Prostate gland (tissue), 2 donors: ENCODE measurements at regions not wholly inside any gene's neighbourhood (a gene's known extent, or its start where the extent isn't known, plus 50 kb on each side); places are given as distances from the start of the nearest gene placed in this dataset.

Experiments
- DNase-seq: peaks from one replicate; pipeline ENCODE4 v3.0.0-alpha.2; 2019; ENCODE audit warnings: low spot score
- H3K27ac ChIP-seq, 2 donors: fragments of 200-600 bp; sonication (generic); 2 replicates each; pipeline ENCODE4 v1.5.1; 2017 to 2019
- H3K27me3 ChIP-seq: fragments of 200-600 bp; sonication (generic); replicated peaks from 2 replicates; pipeline ENCODE4 v1.5.1; 2019; ENCODE audit not compliant: insufficient read depth
- H3K36me3 ChIP-seq, 2 donors: fragments of 200-600 bp; sonication (generic); 1 replicate in 1 of 2; 2 replicates in 1 of 2; pipeline versions ENCODE4 v1.5.1 to v1.8.1; 2017 to 2019
- H3K4me1 ChIP-seq: fragments of 200-600 bp; sonication (generic); replicated peaks from 2 replicates; pipeline ENCODE4 v1.5.1; 2019
- H3K4me3 ChIP-seq, 2 donors: fragments of 200-600 bp; sonication (generic); 2 replicates each; pipeline ENCODE4 v1.5.1; 2017 to 2019
- H3K9me3 ChIP-seq: fragments of 200-600 bp; sonication (generic); 2 replicates; pipeline ENCODE4 v1.5.1; 2017
- POLR2A ChIP-seq: fragments of 450-650 bp; IDR thresholded peaks from one replicate; pipeline ENCODE4 v1.6.1; 2016; ENCODE audit warnings: antibody characterized with exemption, mild to moderate bottlenecking
- POLR2AphosphoS5 ChIP-seq: sonication (generic); formaldehyde crosslinking; IDR thresholded peaks from one replicate; pipeline ENCODE4 v1.6.1; 2017; ENCODE audit warnings: antibody characterized with exemption
- WGBS: methylation state at CpG from one replicate; pipeline ENCODE4 v1.1.5; 2018; 5-methylcytosine and 5-hydroxymethylcytosine counted together
- intact Hi-C: fragments of 100-400 bp; cut with DNase I; formaldehyde crosslinking; loops from one replicate; pipeline ENCODE4 v1.14.2; 2022
- TF ChIP-seq, protein P1 (sequence below), 4 experiments: fragments of 200-600 bp in 2 of 4; fragments of 450-650 bp in 2 of 4; sonication (generic) in 2 of 4; IDR thresholded peaks; 1 replicate in 3 of 4; 2 replicates in 1 of 4; pipeline ENCODE4 v1.5.1; 2016 to 2019; ENCODE audit warnings: antibody characterized with exemption in 4 of 4, mild to moderate bottlenecking in 2 of 4, moderate library complexity in 2 of 4

DNA sequence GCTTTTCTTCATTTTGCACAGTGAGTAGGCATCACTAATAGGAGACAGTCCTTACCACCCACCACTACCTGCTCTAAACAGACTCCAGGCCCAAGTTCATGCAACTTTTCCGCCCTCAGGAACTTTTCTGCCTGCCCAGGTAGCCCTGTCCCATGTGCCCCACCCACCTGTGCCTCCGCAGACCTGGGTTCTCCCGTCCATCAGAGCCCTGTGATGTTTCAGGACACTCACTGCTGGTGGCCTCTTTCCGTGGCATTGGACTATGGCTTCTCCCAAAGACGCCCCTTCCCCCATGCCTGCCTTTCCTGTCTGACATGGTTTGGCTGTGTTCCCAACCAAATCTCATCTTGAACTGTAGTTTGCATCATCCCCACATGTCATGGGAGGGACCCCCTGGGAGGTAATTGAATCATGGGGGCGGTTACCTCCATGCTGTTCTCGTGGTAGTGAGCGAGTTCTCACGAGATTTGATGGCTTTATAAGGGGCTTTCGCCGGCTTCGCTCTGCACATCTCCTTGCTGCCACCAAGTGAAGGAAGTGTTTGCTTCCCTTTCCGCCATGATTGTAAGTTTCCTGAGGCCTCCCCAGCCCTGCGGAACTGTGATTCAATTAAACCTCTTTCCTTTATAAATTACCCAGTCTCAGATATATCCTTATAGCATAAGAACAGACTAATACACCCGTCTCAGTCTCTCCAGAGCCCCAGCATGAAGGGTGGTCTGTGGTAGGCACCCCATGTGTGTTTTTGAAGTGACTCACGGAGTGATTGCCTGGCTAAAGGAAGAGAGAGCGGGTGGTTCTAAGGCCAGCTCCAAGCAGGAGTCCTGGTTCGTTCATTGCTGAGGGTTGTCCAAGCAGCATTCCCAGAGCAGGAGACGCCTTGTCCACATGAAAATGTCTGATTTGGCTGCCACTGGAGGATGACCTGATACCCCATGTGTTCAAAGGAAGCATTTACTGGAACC is 86.0 kb upstream of the ZBTB40 start:
- 85% methylated on average over 19 of the region's 19 CpGs for WGBS
- Histone ChIP-seq H3K27me3 (no peaks in the 10 kb centered on the region), H3K9me3 (no peaks in the 10 kb centered on the region), H3K4me1 (no peaks in the 10 kb centered on the region), H3K27ac (no peak overlapping the region), H3K4me3 (no peak overlapping the region), H3K36me3 (no peaks in the 10 kb centered on the region)
- intact Hi-C loops: no loop called here
- TF ChIP-seq POLR2AphosphoS5 (no peak), POLR2A (no peak)
- TF ChIP-seq, protein P1, sequence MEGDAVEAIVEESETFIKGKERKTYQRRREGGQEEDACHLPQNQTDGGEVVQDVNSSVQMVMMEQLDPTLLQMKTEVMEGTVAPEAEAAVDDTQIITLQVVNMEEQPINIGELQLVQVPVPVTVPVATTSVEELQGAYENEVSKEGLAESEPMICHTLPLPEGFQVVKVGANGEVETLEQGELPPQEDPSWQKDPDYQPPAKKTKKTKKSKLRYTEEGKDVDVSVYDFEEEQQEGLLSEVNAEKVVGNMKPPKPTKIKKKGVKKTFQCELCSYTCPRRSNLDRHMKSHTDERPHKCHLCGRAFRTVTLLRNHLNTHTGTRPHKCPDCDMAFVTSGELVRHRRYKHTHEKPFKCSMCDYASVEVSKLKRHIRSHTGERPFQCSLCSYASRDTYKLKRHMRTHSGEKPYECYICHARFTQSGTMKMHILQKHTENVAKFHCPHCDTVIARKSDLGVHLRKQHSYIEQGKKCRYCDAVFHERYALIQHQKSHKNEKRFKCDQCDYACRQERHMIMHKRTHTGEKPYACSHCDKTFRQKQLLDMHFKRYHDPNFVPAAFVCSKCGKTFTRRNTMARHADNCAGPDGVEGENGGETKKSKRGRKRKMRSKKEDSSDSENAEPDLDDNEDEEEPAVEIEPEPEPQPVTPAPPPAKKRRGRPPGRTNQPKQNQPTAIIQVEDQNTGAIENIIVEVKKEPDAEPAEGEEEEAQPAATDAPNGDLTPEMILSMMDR (IDR thresholded peaks at IDR 0.05): no peak
- DNase-seq: no peak

DNA sequence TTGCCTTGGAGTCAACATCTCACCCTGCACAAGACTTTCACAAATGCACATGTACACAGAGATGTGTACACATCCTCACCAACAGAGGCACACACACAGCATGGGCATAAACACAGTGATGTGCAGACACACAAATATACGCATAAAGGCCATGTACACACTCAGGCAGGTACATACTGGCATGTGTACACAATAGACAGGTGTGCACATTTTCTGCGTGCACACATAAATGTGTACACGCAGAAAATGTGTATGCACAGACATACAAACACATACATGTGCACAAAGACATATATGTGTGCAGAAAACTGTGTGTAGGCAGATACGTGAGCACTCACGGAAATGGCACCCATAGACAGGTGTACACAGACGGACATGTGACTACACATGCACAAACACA is 85.3 kb upstream of the ZBTB40 start:
- H3K4me1 ChIP-seq: no peaks in the 10 kb centered on the region
- no peak for DNase-seq
- H3K4me3 ChIP-seq: no peak overlapping the region
- no peaks in the 10 kb centered on the region for H3K27me3 ChIP-seq
- intact Hi-C loops: no loop called here
- H3K36me3 ChIP-seq: no peaks in the 10 kb centered on the region
- TF ChIP-seq, protein P1 (IDR thresholded peaks at IDR 0.05): no peak
- no peak for TF ChIP-seq POLR2AphosphoS5
- no peak for TF ChIP-seq POLR2A
- WGBS: 89% methylated on average over 6 of the region's 6 CpGs
- H3K9me3 ChIP-seq: no peaks in the 10 kb centered on the region
- H3K27ac ChIP-seq: no peak overlapping the region

DNA sequence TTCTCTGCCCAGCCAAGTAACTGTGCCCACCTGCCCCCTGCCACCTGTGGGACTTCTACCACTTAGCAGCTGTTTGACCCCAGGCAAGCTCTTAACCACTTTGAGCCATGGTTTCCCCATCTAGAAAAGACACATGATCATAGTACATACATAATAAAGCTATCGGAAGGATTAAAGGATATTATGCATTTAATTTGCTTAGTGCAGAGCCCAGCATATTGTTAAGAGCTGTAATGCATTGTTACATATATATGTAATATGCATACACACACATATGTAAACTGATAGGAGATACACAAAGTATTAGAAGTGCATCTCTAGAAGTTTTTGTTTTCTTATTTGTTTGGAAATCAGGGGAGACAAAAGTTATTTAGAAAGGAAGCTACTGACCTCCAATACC is 83.5 kb upstream of the ZBTB40 start:
- Histone ChIP-seq H3K27me3 (no peaks in the 10 kb centered on the region), H3K4me1 (no peaks in the 10 kb centered on the region), H3K36me3 (no peaks in the 10 kb centered on the region), H3K9me3 (no peaks in the 10 kb centered on the region), H3K4me3 (no peak overlapping the region), H3K27ac (no peak overlapping the region)
- no peak for DNase-seq
- TF ChIP-seq POLR2A (no peak), POLR2AphosphoS5 (no peak)
- TF ChIP-seq, protein P1 (IDR thresholded peaks at IDR 0.05): no peak
- intact Hi-C loops: no loop called here
- 76% methylated on average over 1 of the region's 1 CpG for WGBS

DNA sequence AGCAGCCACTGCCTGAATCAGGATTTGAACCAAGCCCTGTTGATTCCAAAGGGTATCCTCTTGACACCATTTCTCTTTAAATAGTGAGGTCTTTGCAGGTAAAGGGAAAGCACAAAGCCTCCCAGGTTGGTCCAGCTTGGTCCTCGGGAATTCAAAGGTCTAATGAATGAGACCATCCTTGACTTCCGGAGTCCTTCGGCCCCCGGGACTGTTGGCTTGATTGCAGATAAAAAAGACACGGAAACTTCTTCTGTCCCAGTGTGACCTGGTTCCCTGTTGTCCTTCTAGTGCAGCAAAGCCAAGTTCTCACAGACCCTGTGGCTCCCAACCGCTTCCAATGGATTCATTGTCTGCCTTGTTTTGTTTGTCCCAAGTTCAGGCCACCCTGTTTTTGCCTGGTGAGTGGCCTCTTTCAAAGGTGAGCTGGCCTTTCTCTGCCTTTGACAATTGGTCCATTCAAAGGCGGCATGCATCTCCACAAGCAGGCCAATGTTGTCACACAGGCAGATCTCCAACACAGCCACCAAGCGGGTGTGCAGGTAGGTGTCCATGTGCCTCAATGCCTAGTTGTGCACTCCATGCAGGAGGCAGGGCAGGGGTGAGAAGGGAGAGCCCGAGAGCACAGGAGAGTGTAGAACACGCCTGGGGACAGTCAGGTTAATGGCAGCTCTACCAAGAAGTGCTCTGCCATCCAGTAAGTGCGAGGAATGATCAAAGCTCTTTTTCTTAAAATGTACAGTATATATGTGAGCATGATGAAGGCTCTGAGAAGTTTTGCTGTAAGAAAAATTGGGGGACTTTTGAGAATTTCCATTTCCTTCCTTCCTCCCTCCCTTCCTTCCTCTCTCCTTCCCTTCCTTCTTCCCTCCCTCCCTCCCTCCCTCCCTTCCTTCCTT is 82.1 kb upstream of the ZBTB40 start:
- 81% methylated on average over 11 of the region's 11 CpGs for WGBS
- Histone ChIP-seq H3K27ac (no peak overlapping the region), H3K27me3 (no peaks in the 10 kb centered on the region), H3K4me1 (no peaks in the 10 kb centered on the region), H3K4me3 (no peak overlapping the region), H3K36me3 (no peaks in the 10 kb centered on the region), H3K9me3 (no peaks in the 10 kb centered on the region)
- no peak for DNase-seq
- no peak for TF ChIP-seq POLR2AphosphoS5
- TF ChIP-seq POLR2A: no peak
- TF ChIP-seq, protein P1 (IDR thresholded peaks at IDR 0.05): no peak
- intact Hi-C loops: no loop called here
